Osteocyte (in vitro differentiated cells): ENCODE measurements at regions not wholly inside any gene's neighbourhood (a gene's known extent, or its start where the extent isn't known, plus 50 kb on each side); places are given as distances from the start of the nearest gene placed in this dataset.
"Not testable (repeated sequence)": the region's sequence is repeated elsewhere in the genome, so short reads cannot be mapped to it uniquely, and the experiment has no call there.

ENCODE experiments used
- DNase-seq: peaks from one replicate; pipeline ENCODE4 v3.0.0; 2021; ENCODE audit warnings: mixed read lengths; ENCODE audit not compliant: unreplicated experiment; ENCODE audit errors: extremely low spot score
- H3K27ac Mint-ChIP-seq: one replicate; pipeline ENCODE4 v1.8.0; 2021; ENCODE audit warnings: mild to moderate bottlenecking, mixed read lengths; ENCODE audit not compliant: unreplicated experiment
- H3K27me3 Mint-ChIP-seq: one replicate; pipeline ENCODE4 v1.8.0; 2021; ENCODE audit warnings: mixed read lengths; ENCODE audit not compliant: unreplicated experiment
- H3K36me3 Mint-ChIP-seq: one replicate; pipeline ENCODE4 v1.8.0; 2021; ENCODE audit warnings: mixed read lengths; ENCODE audit not compliant: unreplicated experiment
- H3K4me1 Mint-ChIP-seq: one replicate; pipeline ENCODE4 v1.8.0; 2021; ENCODE audit warnings: mixed read lengths; ENCODE audit not compliant: unreplicated experiment
- H3K4me3 Mint-ChIP-seq: one replicate; pipeline ENCODE4 v1.8.0; 2021; ENCODE audit warnings: mild to moderate bottlenecking, moderate library complexity, mixed read lengths; ENCODE audit not compliant: unreplicated experiment
- H3K9me3 Mint-ChIP-seq: one replicate; pipeline ENCODE4 v1.8.0; 2021; ENCODE audit warnings: mixed read lengths; ENCODE audit not compliant: unreplicated experiment
- CTCF ChIP-seq: fragments of 200-600 bp; sonication (generic); IDR thresholded peaks from 2 replicates; pipeline ENCODE4 v1.5.0; 2021; ENCODE audit warnings: antibody characterized with exemption, mild to moderate bottlenecking, moderate library complexity

DNA sequence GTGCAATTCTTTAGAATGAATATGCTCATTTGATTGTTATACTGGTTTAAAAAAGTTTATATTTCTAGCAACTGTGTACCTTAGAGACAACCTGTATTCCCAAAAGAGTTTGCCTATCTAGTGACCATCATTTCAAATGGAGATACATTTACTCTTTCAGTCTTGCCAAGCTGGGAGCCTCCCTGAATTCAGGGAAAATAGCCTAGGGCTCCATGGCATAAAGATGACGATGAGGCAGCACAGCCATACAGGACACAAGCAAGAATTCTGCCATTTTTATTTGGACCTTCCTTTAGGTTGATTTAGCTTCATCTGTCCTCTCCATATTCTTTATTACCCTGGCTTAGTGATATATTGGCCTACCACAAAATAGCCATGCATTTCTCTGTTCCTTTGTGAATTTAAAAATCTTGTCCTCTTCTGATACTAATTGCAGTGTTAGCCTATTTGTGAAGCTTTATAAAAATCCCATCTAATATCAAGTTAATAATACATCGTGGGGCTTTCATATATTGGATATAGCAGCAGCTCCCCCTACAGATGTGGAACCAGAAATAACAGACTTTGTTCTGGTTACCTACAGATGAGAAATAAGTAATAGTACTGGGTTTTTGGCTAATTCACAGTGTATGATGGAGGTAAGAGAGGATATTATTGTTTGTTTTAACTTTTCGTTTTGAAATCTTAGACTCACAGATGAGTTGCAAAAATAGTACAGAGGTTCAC is 1661.9 kb upstream of the PIK3C3 start:
- Mint-ChIP-seq H3K27me3 (peaks cover 6% of the 10 kb centered on the region), H3K27ac (no peak overlapping the region), H3K9me3 (no peaks in the 10 kb centered on the region), H3K4me1 (no peaks in the 10 kb centered on the region), H3K36me3 (no peaks in the 10 kb centered on the region), H3K4me3 (no peak overlapping the region)
- no peak for DNase-seq
- peak; percentile 33 for TF ChIP-seq CTCF

DNA sequence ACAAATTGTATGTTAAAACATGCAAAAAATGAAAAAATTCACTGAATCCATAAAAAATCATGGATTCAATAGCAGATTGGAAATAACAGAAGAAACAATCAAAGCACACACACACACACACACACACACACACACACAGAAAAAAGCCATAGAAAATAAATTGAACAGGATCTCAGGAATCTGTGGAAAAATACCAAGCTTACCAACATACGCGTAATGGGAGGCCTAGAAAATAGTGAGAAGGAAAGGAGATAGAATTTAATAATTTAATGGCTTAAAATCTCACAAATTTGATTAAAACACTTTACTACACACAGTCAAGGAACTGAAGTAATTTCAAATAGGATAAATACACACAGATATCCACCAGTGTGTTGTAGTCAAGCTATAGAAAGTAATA is 1671.5 kb upstream of the PIK3C3 start:
- no peak for DNase-seq
- H3K27ac Mint-ChIP-seq, result no peak overlapping the region

DNA sequence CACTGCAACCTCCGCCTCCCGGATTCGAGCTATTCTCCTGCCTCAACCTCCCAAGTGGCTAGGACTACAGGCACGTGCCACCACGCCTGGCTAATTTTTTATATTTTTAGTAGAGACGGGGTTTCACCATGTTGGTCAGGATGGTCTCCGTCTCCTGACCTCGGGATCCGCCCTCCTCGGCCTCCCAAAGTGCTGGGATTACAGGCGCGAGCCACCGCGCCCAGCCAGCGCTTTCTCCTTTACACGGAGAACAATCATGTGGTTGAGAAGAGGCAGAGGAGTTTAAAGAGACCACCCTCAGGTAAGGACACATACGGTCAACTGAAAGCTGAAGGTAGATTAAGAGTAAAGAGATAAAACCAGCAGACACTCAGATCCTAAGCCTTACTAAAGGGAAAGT is 1673.7 kb upstream of the PIK3C3 start:
- H3K27me3 Mint-ChIP-seq, H3K4me3 Mint-ChIP-seq, H3K4me1 Mint-ChIP-seq, DNase-seq, H3K27ac Mint-ChIP-seq, H3K36me3 Mint-ChIP-seq: not testable (repeated sequence)
- peaks cover 13% of the 10 kb centered on the region for H3K9me3 Mint-ChIP-seq

More for the DNA sequence above, 1671.5 kb upstream of the PIK3C3 start:
- H3K9me3 Mint-ChIP-seq, result peaks cover 13% of the 10 kb centered on the region
- H3K36me3 Mint-ChIP-seq, result no peaks in the 10 kb centered on the region
- H3K4me3 Mint-ChIP-seq, result no peak overlapping the region
- no peaks in the 10 kb centered on the region for H3K27me3 Mint-ChIP-seq
- TF ChIP-seq CTCF, result no peak
- no peaks in the 10 kb centered on the region for H3K4me1 Mint-ChIP-seq

DNA sequence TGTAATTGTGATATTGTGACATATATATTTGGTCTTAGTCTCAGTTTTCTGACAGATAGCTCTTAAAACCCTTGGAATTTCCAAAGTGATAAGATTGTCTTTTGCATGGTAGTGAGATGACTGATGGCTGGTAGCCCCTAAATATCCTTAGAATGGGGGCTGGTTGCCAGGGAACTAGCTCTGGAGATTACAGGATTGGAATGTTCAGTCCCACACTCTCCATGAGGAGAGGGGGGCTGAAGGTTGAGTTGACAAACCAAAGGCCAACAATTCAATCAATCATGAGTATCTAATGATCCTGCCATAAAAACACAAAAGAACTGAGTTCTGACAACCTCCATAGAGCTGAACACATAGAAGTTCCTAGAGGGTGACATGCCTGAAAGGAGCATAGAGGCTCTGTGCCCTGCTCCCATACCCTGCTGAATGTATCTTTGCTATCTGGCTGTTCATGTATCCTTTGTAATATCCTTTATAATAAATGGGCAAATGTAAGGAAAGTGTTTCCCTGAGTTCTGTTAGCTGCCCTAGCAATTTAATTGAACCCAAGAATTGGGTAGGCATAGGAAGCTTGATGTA is 1680.3 kb upstream of the PIK3C3 start:
- Mint-ChIP-seq H3K27me3 (peaks cover 5% of the 10 kb centered on the region), H3K4me1 (no peaks in the 10 kb centered on the region), H3K27ac (no peak overlapping the region), H3K36me3 (no peaks in the 10 kb centered on the region), H3K9me3 (no peaks in the 10 kb centered on the region), H3K4me3 (no peak overlapping the region)
- no peak for TF ChIP-seq CTCF
- no peak for DNase-seq

DNA sequence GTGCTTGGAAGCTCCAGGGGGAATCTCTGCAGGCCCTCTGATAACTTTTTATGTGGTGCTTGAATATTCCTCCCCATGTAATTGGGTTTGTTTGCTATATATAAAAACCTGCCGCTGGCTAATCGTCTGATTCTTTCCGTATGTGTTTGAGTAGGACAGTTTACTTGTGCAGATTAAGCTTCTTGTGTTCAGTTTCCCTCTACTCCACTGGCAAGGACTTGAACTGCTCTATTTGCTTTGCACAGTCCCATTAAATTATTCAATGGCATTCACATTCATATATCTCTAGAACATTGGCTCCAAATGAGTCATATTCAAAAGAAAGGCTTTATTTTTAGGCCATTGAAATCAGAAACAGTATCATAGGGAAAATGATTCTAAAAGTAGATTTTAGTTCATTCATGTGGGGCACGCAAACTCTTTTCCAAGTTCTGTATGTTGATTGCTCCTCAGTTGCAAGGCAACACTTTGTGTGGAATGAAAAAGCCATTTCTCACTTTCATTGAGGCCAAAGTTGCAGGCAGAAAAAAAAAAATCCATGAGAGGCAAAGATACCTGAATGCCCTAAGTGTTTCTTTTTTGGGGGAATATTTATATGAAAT is 1682.3 kb upstream of the PIK3C3 start:
- DNase-seq, result no peak
- Mint-ChIP-seq H3K4me1 (no peaks in the 10 kb centered on the region), H3K9me3 (no peaks in the 10 kb centered on the region), H3K36me3 (no peaks in the 10 kb centered on the region), H3K27ac (no peak overlapping the region), H3K27me3 (peaks cover 7% of the 10 kb centered on the region), H3K4me3 (no peak overlapping the region)
- no peak for TF ChIP-seq CTCF
